ENCODE measurements at regions not wholly inside any gene's neighbourhood (a gene's known extent, or its start where the extent isn't known, plus 50 kb on each side); places are given as distances from the start of the nearest gene placed in this dataset.

- Histone ChIP-seq H3K27me3 (peaks cover 0 to 3% (median 0%) of the 10 kb centered on the region in 3 donors), H3K4me3 (no peak overlapping the region), H3K4me1 (no peaks in the 10 kb centered on the region), H3K27ac (no peak overlapping the region), H3K9me3 (no peaks in the 10 kb centered on the region), H3K36me3 (no peaks in the 10 kb centered on the region)
- ATAC-seq (no peak), DNase-seq (no peak)
- TF ChIP-seq POLR2A (IDR thresholded peaks at IDR 0.05) (no peak), CTCF (IDR thresholded peaks at IDR 0.05 in 4 of 5, conservative IDR thresholded peaks at IDR 0.05 in 1 of 5) (no peak)
- intact Hi-C loops (cut with DNase I; ENCODE audit: low total_unique reads) (no loop called here), in situ Hi-C loops (cut with MboI; ENCODE audit: low sequenced_read_pairs in 4 of 4) (no loop called here)
These were observed 826.9 kb downstream of the UQCRFS1 start for GRCh38 chr19:28386066-28386465.

- no peak for TF ChIP-seq CTCF (IDR thresholded peaks at IDR 0.05 in 4 of 5, conservative IDR thresholded peaks at IDR 0.05 in 1 of 5)
- TF ChIP-seq POLR2A (IDR thresholded peaks at IDR 0.05), result no peak
- intact Hi-C loops (cut with DNase I; ENCODE audit: low total_unique reads) (no loop called here), in situ Hi-C loops (cut with MboI; ENCODE audit: low sequenced_read_pairs in 4 of 4) (no loop called here)
- Histone ChIP-seq H3K4me1 (no peaks in the 10 kb centered on the region), H3K36me3 (no peaks in the 10 kb centered on the region), H3K27ac (no peak overlapping the region), H3K9me3 (no peaks in the 10 kb centered on the region), H3K4me3 (no peak overlapping the region), H3K27me3 (no peaks in the 10 kb centered on the region)
- ATAC-seq, result no peak
- DNase-seq, result no peak
These were observed 835.9 kb downstream of the UQCRFS1 start for GRCh38 chr19:28377077-28377476.

- Histone ChIP-seq H3K36me3 (no peaks in the 10 kb centered on the region), H3K4me3 (no peak overlapping the region), H3K27me3 (no peaks in the 10 kb centered on the region), H3K4me1 (no peaks in the 10 kb centered on the region), H3K9me3 (no peaks in the 10 kb centered on the region), H3K27ac (no peak overlapping the region)
- no peak for ATAC-seq
- intact Hi-C loops (cut with DNase I; ENCODE audit: low total_unique reads), result no loop called here
- TF ChIP-seq POLR2A (IDR thresholded peaks at IDR 0.05) (no peak), CTCF (IDR thresholded peaks at IDR 0.05 in 4 of 5, conservative IDR thresholded peaks at IDR 0.05 in 1 of 5) (no peak)
- no peak for DNase-seq
- in situ Hi-C loops (cut with MboI; ENCODE audit: low sequenced_read_pairs in 4 of 4), result no loop called here
These were observed 838.0 kb downstream of the UQCRFS1 start for GRCh38 chr19:28374971-28375370.

- H3K4me1 ChIP-seq, result no peaks in the 10 kb centered on the region
- H3K4me3 ChIP-seq, result no peak overlapping the region
- TF ChIP-seq CTCF (IDR thresholded peaks at IDR 0.05 in 4 of 5, conservative IDR thresholded peaks at IDR 0.05 in 1 of 5) (no peak), POLR2A (IDR thresholded peaks at IDR 0.05) (no peak)
- ATAC-seq (no peak), DNase-seq (no peak)
- in situ Hi-C loops (cut with MboI; ENCODE audit: low sequenced_read_pairs in 4 of 4), result no loop called here
- H3K9me3 ChIP-seq, result no peaks in the 10 kb centered on the region
- no peaks in the 10 kb centered on the region for H3K27me3 ChIP-seq
- intact Hi-C loops (cut with DNase I; ENCODE audit: low total_unique reads), result no loop called here
- no peak overlapping the region for H3K27ac ChIP-seq
- no peaks in the 10 kb centered on the region for H3K36me3 ChIP-seq
These were observed 840.2 kb downstream of the UQCRFS1 start for GRCh38 chr19:28372576-28373247.

GRCh38 chr19:28367146-28367545, 845.8 kb downstream of the UQCRFS1 start:
- ATAC-seq, result no peak
- no peaks in the 10 kb centered on the region for H3K36me3 ChIP-seq
- in situ Hi-C loops (cut with MboI; ENCODE audit: low sequenced_read_pairs in 4 of 4), result no loop called here

More at GRCh38 chr19:28367146-28367545, 845.8 kb downstream of the UQCRFS1 start:
- intact Hi-C loops (cut with DNase I; ENCODE audit: low total_unique reads), result no loop called here
- no peak overlapping the region for H3K27ac ChIP-seq
- no peaks in the 10 kb centered on the region for H3K9me3 ChIP-seq
- DNase-seq, result no peak
- H3K4me3 ChIP-seq, result no peak overlapping the region
- TF ChIP-seq CTCF (IDR thresholded peaks at IDR 0.05 in 4 of 5, conservative IDR thresholded peaks at IDR 0.05 in 1 of 5), result no peak
- no peak for TF ChIP-seq POLR2A (IDR thresholded peaks at IDR 0.05)
- H3K4me1 ChIP-seq, result no peaks in the 10 kb centered on the region
- no peaks in the 10 kb centered on the region for H3K27me3 ChIP-seq

Measured in gastrocnemius medialis (tissue), 4 donors.